Stromal cell of bone marrow (primary cell): ENCODE measurements at regions not wholly inside any gene's neighbourhood (a gene's known extent, or its start where the extent isn't known, plus 50 kb on each side); places are given as distances from the start of the nearest gene placed in this dataset.

Experiments
- DNase-seq: peaks from one replicate; pipeline ENCODE4 v3.0.0-alpha.2; 2012; ENCODE audit warnings: low read depth

GRCh38 chr1:94617134-94617805 lies 75.7 kb upstream of the F3 start:
- DNase-seq = no peak

- DNase-seq = no peak
Observed at GRCh38 chr1:94616506-94616905, 74.9 kb upstream of the F3 start.

- no peak for DNase-seq
Observed at GRCh38 chr1:94614996-94615395, 73.4 kb upstream of the F3 start.

GRCh38 chr1:94614168-94614815 lies 72.7 kb upstream of the F3 start:
- DNase-seq = no peak

GRCh38 chr1:94612525-94613204 lies 71.1 kb upstream of the F3 start:
- no peak for DNase-seq

GRCh38 chr1:94611681-94612475 lies 70.3 kb upstream of the F3 start:
- no peak for DNase-seq

- DNase-seq = no peak
Observed at GRCh38 chr1:94609619-94610018, 68.1 kb upstream of the F3 start.

- no peak for DNase-seq
Observed at GRCh38 chr1:94608852-94609530, 67.4 kb upstream of the F3 start.

GRCh38 chr1:94608142-94608851 lies 66.7 kb upstream of the F3 start:
- no peak for DNase-seq

GRCh38 chr1:94607398-94607797 lies 65.8 kb upstream of the F3 start:
- no peak for DNase-seq

- DNase-seq = no peak
Observed at GRCh38 chr1:94606471-94606870, 64.9 kb upstream of the F3 start.

- DNase-seq = no peak
Observed at GRCh38 chr1:94603663-94604062, 62.1 kb upstream of the F3 start.

- DNase-seq = no peak
Observed at GRCh38 chr1:94602802-94603625, 61.5 kb upstream of the F3 start.

- DNase-seq = no peak
Observed at GRCh38 chr1:94602316-94602715, 60.8 kb upstream of the F3 start.

GRCh38 chr1:94600556-94600955 lies 59.0 kb upstream of the F3 start:
- no peak for DNase-seq

- DNase-seq = no peak
Observed at GRCh38 chr1:94599095-94599813, 57.7 kb upstream of the F3 start.

GRCh38 chr1:94597701-94598100 lies 56.1 kb upstream of the F3 start:
- no peak for DNase-seq

- no peak for DNase-seq
Observed at GRCh38 chr1:94596260-94596659, 54.7 kb upstream of the F3 start.

GRCh38 chr1:94595658-94596057 lies 54.1 kb upstream of the F3 start:
- DNase-seq = no peak

- DNase-seq = no peak
Observed at GRCh38 chr1:94593611-94594010, 52.1 kb upstream of the F3 start.
